AG09319 (cell line): ENCODE measurements at regions not wholly inside any gene's neighbourhood (a gene's known extent, or its start where the extent isn't known, plus 50 kb on each side); places are given as distances from the start of the nearest gene placed in this dataset.

Experiments
- DNase-seq: peaks from one replicate; pipeline ENCODE4 v3.0.0-alpha.2; 2010; ENCODE audit warnings: low read depth; ENCODE audit errors: extremely low read depth
- TF ChIP-seq, protein P1 (sequence below): IDR thresholded peaks from 2 replicates; pipeline ENCODE4 v1.5.1; 2011; ENCODE audit warnings: low read depth, mild to moderate bottlenecking, inconsistent platforms, low read length, moderate library complexity

DNA sequence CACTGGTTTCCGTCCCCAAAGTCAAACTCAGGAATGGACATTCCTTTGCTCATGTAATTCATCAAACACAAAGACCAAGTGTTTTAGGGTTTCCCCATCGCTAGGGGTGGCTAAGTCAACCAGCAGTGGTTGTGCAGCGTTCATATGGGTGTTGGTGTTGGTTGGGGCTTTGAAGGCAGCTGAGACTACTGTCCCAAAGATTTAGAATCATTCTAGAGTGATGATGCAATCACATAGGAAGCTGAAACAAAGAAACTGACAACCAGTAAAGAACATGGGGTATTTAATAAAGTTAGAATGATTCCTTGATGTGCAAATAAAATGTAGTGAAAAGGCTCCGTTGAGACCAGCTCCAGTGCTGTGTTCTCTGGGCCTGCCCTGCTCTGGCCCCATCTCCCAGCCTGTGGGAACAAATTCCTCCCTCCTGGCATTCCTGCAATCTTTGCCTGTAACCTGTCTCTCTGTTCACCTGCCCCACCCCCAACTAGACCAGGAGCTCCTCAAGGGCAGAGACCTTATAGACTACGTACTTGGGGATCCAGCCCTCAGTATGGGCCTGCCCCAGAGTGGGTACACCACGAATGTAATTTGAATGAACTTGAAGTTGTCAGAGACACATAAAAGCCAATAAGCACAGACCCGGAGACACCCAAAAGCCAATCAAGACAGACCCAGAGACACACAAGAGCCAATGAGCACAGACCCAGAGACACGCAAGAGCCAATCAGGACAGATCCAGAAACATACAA, 191.7 kb upstream of the TWIST2 start:
- TF ChIP-seq, protein P1, sequence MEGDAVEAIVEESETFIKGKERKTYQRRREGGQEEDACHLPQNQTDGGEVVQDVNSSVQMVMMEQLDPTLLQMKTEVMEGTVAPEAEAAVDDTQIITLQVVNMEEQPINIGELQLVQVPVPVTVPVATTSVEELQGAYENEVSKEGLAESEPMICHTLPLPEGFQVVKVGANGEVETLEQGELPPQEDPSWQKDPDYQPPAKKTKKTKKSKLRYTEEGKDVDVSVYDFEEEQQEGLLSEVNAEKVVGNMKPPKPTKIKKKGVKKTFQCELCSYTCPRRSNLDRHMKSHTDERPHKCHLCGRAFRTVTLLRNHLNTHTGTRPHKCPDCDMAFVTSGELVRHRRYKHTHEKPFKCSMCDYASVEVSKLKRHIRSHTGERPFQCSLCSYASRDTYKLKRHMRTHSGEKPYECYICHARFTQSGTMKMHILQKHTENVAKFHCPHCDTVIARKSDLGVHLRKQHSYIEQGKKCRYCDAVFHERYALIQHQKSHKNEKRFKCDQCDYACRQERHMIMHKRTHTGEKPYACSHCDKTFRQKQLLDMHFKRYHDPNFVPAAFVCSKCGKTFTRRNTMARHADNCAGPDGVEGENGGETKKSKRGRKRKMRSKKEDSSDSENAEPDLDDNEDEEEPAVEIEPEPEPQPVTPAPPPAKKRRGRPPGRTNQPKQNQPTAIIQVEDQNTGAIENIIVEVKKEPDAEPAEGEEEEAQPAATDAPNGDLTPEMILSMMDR = no peak
- no peak for DNase-seq

DNA sequence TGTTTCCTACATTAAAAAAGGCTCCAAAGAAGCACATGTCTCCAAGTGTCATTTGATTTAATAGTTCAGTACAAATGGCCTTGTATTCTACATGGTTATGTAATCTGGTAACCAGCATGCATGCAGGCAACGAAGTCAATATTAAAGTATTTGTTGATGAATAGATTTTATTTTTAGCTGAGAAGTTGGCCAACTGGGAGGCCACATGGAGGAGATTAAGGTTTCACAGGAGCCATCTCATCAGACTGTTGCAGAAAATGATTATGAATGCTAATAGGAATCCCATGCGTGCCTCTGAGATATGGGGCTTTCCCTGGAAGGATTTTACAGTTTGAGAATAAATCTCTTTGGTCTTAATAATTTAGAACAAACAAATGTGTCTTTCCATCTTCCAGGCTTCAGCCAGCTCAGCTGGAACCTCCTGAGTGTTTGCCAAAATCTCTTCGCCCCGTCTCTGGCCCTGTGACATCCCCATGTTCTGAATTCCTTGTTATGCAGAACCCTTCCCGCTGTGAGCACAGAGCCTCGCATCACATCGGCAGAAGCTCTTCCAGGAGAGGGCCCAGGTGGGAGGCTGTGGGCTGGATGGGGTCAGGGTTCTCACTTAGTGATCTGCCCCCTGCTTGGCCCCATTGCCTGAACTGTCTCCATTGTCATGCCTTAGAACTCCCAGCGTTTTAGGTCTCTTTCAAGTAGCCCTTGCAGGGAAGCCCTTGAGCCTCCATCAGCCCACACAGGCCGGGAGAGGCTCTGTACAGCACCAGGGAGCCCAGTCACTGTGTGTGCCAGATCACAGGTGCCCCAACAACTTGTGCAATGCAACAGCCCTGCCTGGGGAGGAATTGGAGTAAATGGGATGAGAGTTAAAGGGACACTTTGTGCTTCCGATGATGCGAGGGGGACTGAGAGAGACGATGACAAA, 190.5 kb upstream of the TWIST2 start:
- peak; percentile 44 for DNase-seq
- TF ChIP-seq, protein P1 = no peak

DNA sequence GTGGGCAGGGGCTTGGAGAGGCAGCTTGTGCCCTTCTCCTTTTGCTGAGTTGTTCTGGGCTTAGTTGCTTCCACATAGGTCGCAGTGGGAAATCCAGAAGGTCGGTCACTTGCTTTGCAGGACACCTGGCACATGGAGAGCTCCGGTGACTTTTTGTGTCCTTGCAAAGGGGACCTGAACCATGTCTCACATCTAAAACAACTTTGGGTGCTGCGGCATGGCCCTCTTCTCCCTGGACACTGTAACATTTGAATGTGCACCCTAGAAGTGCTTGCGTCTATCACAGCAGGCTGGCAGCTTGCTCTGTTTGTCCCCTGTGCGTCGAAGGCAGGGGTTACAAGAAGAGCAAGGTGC, 189.9 kb upstream of the TWIST2 start:
- TF ChIP-seq, protein P1 = no peak
- no peak for DNase-seq

DNA sequence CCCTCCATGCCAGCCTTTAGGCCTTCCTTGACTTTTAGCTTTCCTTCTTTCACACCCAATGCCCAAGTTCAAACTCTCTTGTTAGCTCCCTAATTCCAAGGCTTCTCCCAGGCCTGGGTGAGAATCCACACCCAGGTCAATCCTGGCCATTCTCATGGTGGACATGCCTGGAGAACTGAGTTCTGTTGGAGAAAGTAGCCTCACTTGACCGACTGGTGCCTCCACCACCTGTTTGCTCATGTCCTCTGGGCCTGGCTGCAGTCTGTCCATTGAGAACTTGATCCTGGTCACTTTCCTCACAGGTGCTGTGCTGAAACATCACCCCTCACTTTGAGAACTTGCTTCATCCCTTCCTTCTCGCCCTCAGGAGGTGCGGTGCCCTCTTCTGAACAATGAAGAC, 189.1 kb upstream of the TWIST2 start:
- TF ChIP-seq, protein P1 = no peak
- DNase-seq = no peak

DNA sequence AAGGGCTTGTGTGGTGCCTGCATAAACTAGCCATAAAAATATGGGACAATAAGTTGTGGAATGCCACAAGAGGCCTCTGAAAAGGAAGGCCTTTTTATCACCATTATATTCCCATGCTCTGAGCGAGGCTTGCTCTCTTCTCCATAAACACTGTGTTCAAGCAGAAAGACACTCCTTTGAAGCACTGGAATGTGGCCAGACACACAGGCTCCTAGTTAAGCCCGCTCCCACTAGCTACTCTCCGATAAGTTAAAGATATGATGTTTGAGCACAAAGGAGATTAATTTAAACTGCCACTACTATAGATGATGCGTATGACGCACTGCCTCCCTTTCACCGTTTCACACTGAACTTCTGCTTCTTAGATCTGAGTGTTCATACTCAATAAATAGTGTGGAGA, 188.7 kb upstream of the TWIST2 start:
- TF ChIP-seq, protein P1 = no peak
- DNase-seq = no peak

DNA sequence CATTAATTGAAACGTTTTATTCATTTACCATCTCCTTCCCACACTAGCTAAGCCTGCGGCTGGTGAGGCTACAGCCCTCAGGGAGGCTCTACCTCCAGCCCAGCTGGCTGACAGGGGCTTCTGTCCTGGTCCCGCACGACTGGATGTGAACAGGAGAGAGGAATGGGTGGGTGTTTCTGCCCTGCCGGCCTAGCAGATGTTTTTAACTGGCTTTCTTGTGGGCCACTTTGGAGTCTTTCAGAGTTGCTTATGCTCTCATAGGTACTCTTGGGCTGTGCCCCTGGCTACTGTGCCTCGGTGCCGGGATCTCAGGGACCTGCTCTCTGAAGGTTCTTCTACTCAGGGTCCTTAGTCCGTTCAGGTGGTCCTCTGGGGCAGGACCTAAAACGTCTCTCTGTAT, 184.3 kb upstream of the TWIST2 start:
- DNase-seq = no peak
- TF ChIP-seq, protein P1 = no peak

DNA sequence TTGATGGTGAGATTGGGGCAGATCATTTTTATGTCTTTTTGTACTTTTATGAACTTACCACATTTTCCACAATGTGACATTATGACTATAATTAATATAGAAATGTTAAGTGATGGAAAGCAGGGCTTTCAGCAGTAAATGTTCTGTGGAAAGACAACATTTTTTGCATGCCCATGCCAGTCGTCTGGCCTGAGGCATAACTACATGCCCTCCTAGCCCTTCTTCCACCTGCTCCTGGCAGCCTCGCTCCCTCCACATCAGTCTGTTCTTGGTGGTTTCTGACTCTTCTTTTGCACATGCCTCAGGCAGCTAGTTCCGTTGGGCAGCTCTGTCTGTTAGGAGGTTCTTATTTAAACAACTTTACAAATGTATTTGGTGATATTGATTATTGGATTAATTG, 182.0 kb upstream of the TWIST2 start:
- TF ChIP-seq, protein P1 = no peak
- DNase-seq = no peak
